ENCODE measurements at regions not wholly inside any gene's neighbourhood (a gene's known extent, or its start where the extent isn't known, plus 50 kb on each side); places are given as distances from the start of the nearest gene placed in this dataset.
"Not testable (repeated sequence)": the region's sequence is repeated elsewhere in the genome, so short reads cannot be mapped to it uniquely, and the experiment has no call there.

DNA sequence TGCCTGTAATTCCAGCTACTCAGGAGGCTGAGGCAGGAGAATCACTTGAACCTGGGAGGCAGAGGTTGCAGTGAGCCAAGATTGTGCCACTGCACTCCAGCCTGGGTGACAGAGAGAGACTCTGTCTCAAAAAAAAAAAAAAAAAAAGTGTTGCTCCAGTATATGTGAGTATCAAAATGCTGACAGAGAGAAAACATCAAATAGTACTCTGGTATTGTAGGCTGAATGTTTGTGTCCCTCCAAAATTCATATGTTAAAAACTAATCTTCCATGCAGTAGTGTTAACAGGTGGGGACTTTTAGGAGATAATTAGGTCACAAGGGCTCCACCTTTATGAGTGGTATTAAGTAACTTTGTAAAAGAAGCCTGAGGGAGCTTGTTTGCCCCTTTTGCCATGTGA is 67.4 kb upstream of the KLF7 start:
- FAIRE-seq, result not testable (repeated sequence)

DNA sequence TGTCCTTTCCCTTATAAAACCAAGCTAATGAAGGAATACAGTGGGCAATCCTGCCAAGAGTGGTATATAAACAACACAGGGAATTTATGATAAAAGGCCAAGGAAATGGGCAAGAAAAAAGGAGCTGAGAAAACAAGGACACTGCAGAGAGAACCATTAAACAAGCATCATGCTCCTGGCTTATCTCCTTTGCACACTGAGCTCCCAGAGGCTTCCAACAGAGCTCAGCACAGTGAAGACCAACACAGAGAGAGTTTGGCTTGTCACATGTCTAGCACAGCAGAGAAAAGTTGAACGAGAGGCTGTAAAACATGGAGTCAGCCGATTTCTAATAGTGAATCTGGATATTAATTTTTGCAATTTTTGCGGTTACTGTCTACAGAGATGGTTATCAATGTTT is 68.0 kb upstream of the KLF7 start:
- ChIA-PET POLR2A (no interaction called here), RAD21 (ENCODE audit: unreplicated experiment) (no interaction called here), CTCF (interaction anchor here (1.0 to 1.4 kb wide), 2 partner anchors 12 to 64 kb away, joined by 3 read pairs; no protein-coding TSS in a partner anchor), SMC1A (ENCODE audit: uncharacterized antibody, unreplicated experiment) (interaction anchor here (0.9 to 1.2 kb wide), 2 partner anchors 8 to 49 kb away, joined by 3 to 5 read pairs; no protein-coding TSS in a partner anchor)
- Histone ChIP-seq H3K79me2 (ENCODE audit: control insufficient read depth, insufficient read depth, low read length) (no peaks in the 10 kb centered on the region), H3K36me3 (ENCODE audit: control insufficient read depth in 2 of 2, insufficient read depth in 2 of 2, low read length in 1 of 2) (no peaks in the 10 kb centered on the region), H3K9ac (ENCODE audit: control insufficient read depth, insufficient read depth, low read length) (no peak overlapping the region), H4K20me1 (ENCODE audit: control insufficient read depth, insufficient read depth) (no peaks in the 10 kb centered on the region), H3K4me1 (ENCODE audit: control insufficient read depth, insufficient read depth, low read length) (no peaks in the 10 kb centered on the region), H3K27me3 (replicated peaks in 1 of 2; ENCODE audit: control insufficient read depth in 2 of 2, insufficient read depth in 2 of 2, low read length in 1 of 2) (no peaks in the 10 kb centered on the region), H3K4me2 (ENCODE audit: control insufficient read depth, insufficient read depth) (no peak overlapping the region), H3K27ac (ENCODE audit: control insufficient read depth, insufficient read depth) (no peak overlapping the region), H3K4me3 (no peak overlapping the region), H2AFZ (ENCODE audit: control insufficient read depth, low read depth, low read length) (no peak overlapping the region), H3K9me3 (replicated peaks; ENCODE audit: control insufficient read depth, insufficient read depth, low read length) (no peaks in the 10 kb centered on the region)
- ATAC-seq, result no peak
- FAIRE-seq, result no peak
- intact Hi-C loops (cut with micrococcal nuclease; ENCODE audit: unreplicated experiment) (no loop called here), in situ Hi-C loops (cut with MboI) (no loop called here)
- 93% methylated on average over 3 of the region's 3 CpGs for WGBS (ENCODE audit: insufficient coverage, insufficient replicate concordance, low lambda C conversion rate, missing lambda C conversion rate)
- no TSS peak for BruUV-seq (replicated peaks)
- DNase-seq (ENCODE audit: low read depth, low spot score), result no peak
- no peak for TF ChIP-seq RAD51 (IDR thresholded peaks at IDR 0.05)
- TF ChIP-seq SMAD1 (IDR thresholded peaks at IDR 0.05; ENCODE audit: low read depth, partially characterized antibody), result no peak

More for the DNA sequence above, 67.4 kb upstream of the KLF7 start:
- H3K27ac ChIP-seq (ENCODE audit: control insufficient read depth, insufficient read depth); BruUV-seq (replicated peaks); ATAC-seq; H3K36me3 ChIP-seq (ENCODE audit: control insufficient read depth in 2 of 2, insufficient read depth in 2 of 2, low read length in 1 of 2); H3K4me3 ChIP-seq; H2AFZ ChIP-seq (ENCODE audit: control insufficient read depth, low read depth, low read length); RAD21 ChIA-PET (ENCODE audit: unreplicated experiment); H3K9ac ChIP-seq (ENCODE audit: control insufficient read depth, insufficient read depth, low read length); H3K4me1 ChIP-seq (ENCODE audit: control insufficient read depth, insufficient read depth, low read length); H4K20me1 ChIP-seq (ENCODE audit: control insufficient read depth, insufficient read depth); intact Hi-C loops (cut with micrococcal nuclease; ENCODE audit: unreplicated experiment); H3K9me3 ChIP-seq (replicated peaks; ENCODE audit: control insufficient read depth, insufficient read depth, low read length); H3K4me2 ChIP-seq (ENCODE audit: control insufficient read depth, insufficient read depth); H3K27me3 ChIP-seq (replicated peaks in 1 of 2; ENCODE audit: control insufficient read depth in 2 of 2, insufficient read depth in 2 of 2, low read length in 1 of 2); in situ Hi-C loops (cut with MboI); H3K79me2 ChIP-seq (ENCODE audit: control insufficient read depth, insufficient read depth, low read length); DNase-seq (ENCODE audit: low read depth, low spot score): not testable (repeated sequence)
- ChIA-PET SMC1A (ENCODE audit: uncharacterized antibody, unreplicated experiment) (interaction anchor here (1.2 kb wide), 1 partner anchor 10 kb away, joined by 5 read pairs; no protein-coding TSS in a partner anchor), CTCF (interaction anchor here (0.6 to 1.4 kb wide), 3 partner anchors 11 to 451 kb away, joined by 3 read pairs; no protein-coding TSS in a partner anchor), POLR2A (interaction anchor here (0.6 kb wide), 1 partner anchor 99 kb away, joined by 3 read pairs; no protein-coding TSS in a partner anchor)

Data from GM12878 (cell line).